OCI-LY3 (cell line): ENCODE measurements at regions not wholly inside any gene's neighbourhood (a gene's known extent, or its start where the extent isn't known, plus 50 kb on each side); places are given as distances from the start of the nearest gene placed in this dataset.

Experiments
- EZH2phosphoT487 ChIP-seq: fragments of 200-600 bp; shearing (Covaris generic); IDR thresholded peaks from 2 replicates; pipeline ENCODE4 v1.6.1; 2018; ENCODE audit warnings: antibody characterized with exemption, mixed run types, low read depth
- TF ChIP-seq, protein P1 (sequence below): fragments of 200-600, 300-600 bp; sonication (generic); IDR thresholded peaks from 2 replicates; pipeline ENCODE4 v1.5.1; 2014; ENCODE audit warnings: antibody characterized with exemption, low read length, low read depth

DNA sequence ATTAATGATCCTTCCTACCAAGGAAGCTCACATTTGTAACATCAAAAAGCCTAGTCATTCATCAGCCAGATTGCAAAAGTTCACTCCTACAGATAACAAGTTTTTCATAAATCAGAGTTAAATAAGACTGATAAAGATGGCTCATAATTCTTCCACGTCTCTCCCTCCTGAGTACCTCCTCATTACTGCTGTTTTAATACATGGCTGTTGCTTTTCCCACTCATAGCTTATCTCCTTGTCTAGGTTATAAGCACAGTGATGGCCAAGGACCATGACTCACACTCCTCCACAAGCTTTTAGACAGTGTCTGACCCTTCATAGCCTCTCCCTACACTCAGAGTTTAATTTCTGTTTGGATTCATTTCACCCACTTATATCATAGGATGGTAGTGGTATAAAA is 100.9 kb upstream of the MON1B start:
- TF ChIP-seq, protein P1, sequence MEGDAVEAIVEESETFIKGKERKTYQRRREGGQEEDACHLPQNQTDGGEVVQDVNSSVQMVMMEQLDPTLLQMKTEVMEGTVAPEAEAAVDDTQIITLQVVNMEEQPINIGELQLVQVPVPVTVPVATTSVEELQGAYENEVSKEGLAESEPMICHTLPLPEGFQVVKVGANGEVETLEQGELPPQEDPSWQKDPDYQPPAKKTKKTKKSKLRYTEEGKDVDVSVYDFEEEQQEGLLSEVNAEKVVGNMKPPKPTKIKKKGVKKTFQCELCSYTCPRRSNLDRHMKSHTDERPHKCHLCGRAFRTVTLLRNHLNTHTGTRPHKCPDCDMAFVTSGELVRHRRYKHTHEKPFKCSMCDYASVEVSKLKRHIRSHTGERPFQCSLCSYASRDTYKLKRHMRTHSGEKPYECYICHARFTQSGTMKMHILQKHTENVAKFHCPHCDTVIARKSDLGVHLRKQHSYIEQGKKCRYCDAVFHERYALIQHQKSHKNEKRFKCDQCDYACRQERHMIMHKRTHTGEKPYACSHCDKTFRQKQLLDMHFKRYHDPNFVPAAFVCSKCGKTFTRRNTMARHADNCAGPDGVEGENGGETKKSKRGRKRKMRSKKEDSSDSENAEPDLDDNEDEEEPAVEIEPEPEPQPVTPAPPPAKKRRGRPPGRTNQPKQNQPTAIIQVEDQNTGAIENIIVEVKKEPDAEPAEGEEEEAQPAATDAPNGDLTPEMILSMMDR: no peak
- TF ChIP-seq EZH2phosphoT487: no peak
